Endothelial cell of umbilical vein (primary cell): ENCODE measurements at regions not wholly inside any gene's neighbourhood (a gene's known extent, or its start where the extent isn't known, plus 50 kb on each side); places are given as distances from the start of the nearest gene placed in this dataset.

Experiments
- BruUV-seq: library from RNA; stranded (reverse); fragments of 400-500 nt; replicated peaks from 2 replicates; lab custom pipeline; 2021; lab: Mats Ljungman, UMichigan
- CTCF ChIA-PET: fragments of 300-600, 350-600 bp; sonication (Branson Sonifier 250); formaldehyde crosslinking; loops from one replicate; lab custom pipeline; 2021; ENCODE audit warnings: antibody characterized with exemption, inconsistent platforms; lab: Charles Lee
- POLR2A ChIA-PET: fragments of 300-600, 350-600 bp; sonication (Branson Sonifier 250); formaldehyde crosslinking; loops from one replicate; lab custom pipeline; 2021; ENCODE audit warnings: antibody characterized with exemption, inconsistent platforms; lab: Charles Lee
- DNase-seq: peaks from one replicate; pipeline ENCODE4 v3.0.0-alpha.2; 2011; ENCODE audit warnings: low read depth, low spot score
- FAIRE-seq: peaks from 2 replicates; lab custom pipeline; 2011; peaks lifted over from hg19 to GRCh38; lab: Jason Lieb, UNC
- H2AFZ ChIP-seq: 2 replicates; pipeline ENCODE4 v1.6.0; 2012; ENCODE audit warnings: low read depth, low read length, control low read depth, inconsistent platforms
- H3K27ac ChIP-seq: 2 replicates; pipeline ENCODE4 v1.5.1; 2011; ENCODE audit warnings: low read depth, mild to moderate bottlenecking, control low read depth, low read length, moderate library complexity; ENCODE audit not compliant: insufficient read depth
- H3K27me3 ChIP-seq, 2 experiments: 2 replicates each; pipeline versions ENCODE4 v1.6.0 to v1.6.1; 2011; ENCODE audit warnings: low read length in 2 of 2, mixed read lengths in 1 of 2; ENCODE audit not compliant: control insufficient read depth in 2 of 2, insufficient read depth in 2 of 2
- H3K36me3 ChIP-seq, 2 experiments: 2 replicates in 1 of 2; 3 replicates in 1 of 2; pipeline ENCODE4 v1.5.1; 2011; ENCODE audit warnings: low read length in 2 of 2, mild to moderate bottlenecking in 1 of 2, moderate library complexity in 1 of 2; ENCODE audit not compliant: control insufficient read depth in 2 of 2, insufficient read depth in 2 of 2; ENCODE audit errors: extremely low read depth in 1 of 2
- H3K4me1 ChIP-seq: 3 replicates; pipeline ENCODE4 v1.5.1; 2011; ENCODE audit warnings: mild to moderate bottlenecking, low read length; ENCODE audit not compliant: control insufficient read depth, insufficient read depth; ENCODE audit errors: extremely low read depth
- H3K4me2 ChIP-seq: 2 replicates; pipeline ENCODE4 v1.6.1; 2011; ENCODE audit warnings: low read length, control low read depth, mixed read lengths; ENCODE audit not compliant: insufficient read depth
- H3K4me3 ChIP-seq, 3 experiments: fragments of 200-600 bp in 1 of 3; sonication (generic), shearing (Covaris generic) in 1 of 3; replicated peaks in 1 of 3; 2 replicates each; pipeline ENCODE4 v1.5.1; 2011 to 2016; ENCODE audit warnings: control low read depth in 3 of 3, low read length in 3 of 3, mild to moderate bottlenecking in 2 of 3, inconsistent platforms in 1 of 3, low read depth in 1 of 3, moderate library complexity in 1 of 3; ENCODE audit not compliant: insufficient read depth in 1 of 3
- H3K79me2 ChIP-seq: 2 replicates; pipeline ENCODE4 v1.6.0; 2012; ENCODE audit warnings: low read length, inconsistent platforms; ENCODE audit not compliant: control insufficient read depth, insufficient read depth
- H3K9ac ChIP-seq: replicated peaks from 2 replicates; pipeline ENCODE3; 2011; ENCODE audit warnings: low read length, control low read depth; ENCODE audit not compliant: insufficient read depth; ENCODE audit errors: extremely low read depth
- H3K9me1 ChIP-seq: replicated peaks from 3 replicates; pipeline ENCODE4 v1.6.0; 2011; ENCODE audit warnings: mild to moderate bottlenecking, low read length; ENCODE audit not compliant: control insufficient read depth, insufficient read depth; ENCODE audit errors: extremely low read depth
- H3K9me3 ChIP-seq: replicated peaks from 2 replicates; pipeline ENCODE4 v1.5.1; 2012; ENCODE audit warnings: low read length, inconsistent platforms; ENCODE audit not compliant: control insufficient read depth, insufficient read depth
- H4K20me1 ChIP-seq: replicated peaks from 2 replicates; pipeline ENCODE3; 2011; ENCODE audit warnings: mild to moderate bottlenecking, low read length; ENCODE audit not compliant: control insufficient read depth, insufficient read depth; ENCODE audit errors: extremely low read depth
- EZH2 ChIP-seq: IDR thresholded peaks from 2 replicates; pipeline ENCODE4 v1.6.1; 2012; ENCODE audit warnings: borderline replicate concordance, low read depth, mild to moderate bottlenecking, moderate library complexity, low read length, inconsistent platforms; ENCODE audit not compliant: severe bottlenecking
- FOS ChIP-seq: IDR thresholded peaks from 2 replicates; pipeline ENCODE4 v1.6.1; 2011; ENCODE audit warnings: mild to moderate bottlenecking, low read length, moderate library complexity, borderline replicate concordance; ENCODE audit not compliant: insufficient read depth
- GATA2 ChIP-seq: IDR thresholded peaks from 2 replicates; pipeline ENCODE4 v1.7.0; 2011; ENCODE audit warnings: low read depth, mild to moderate bottlenecking, moderate library complexity, mixed read lengths, low read length; ENCODE audit not compliant: insufficient read length, insufficient read depth
- JUN ChIP-seq: IDR thresholded peaks from 2 replicates; pipeline ENCODE4 v1.6.1; 2011; ENCODE audit warnings: borderline replicate concordance, low read depth; ENCODE audit not compliant: insufficient read length, insufficient read depth
- MYC ChIP-seq: IDR thresholded peaks from one replicate; pipeline ENCODE4 v1.6.1; 2011; ENCODE audit warnings: mild to moderate bottlenecking, low read depth, low read length
- POLR2A ChIP-seq: IDR thresholded peaks from 2 replicates; pipeline ENCODE4 v1.6.1; 2012; ENCODE audit warnings: low read depth, mild to moderate bottlenecking, control low read depth, low read length
- POLR2AphosphoS5 ChIP-seq: IDR thresholded peaks from 2 replicates; pipeline ENCODE4 v1.6.1; 2012; ENCODE audit warnings: low read depth, mild to moderate bottlenecking, control low read depth, low read length, moderate library complexity; ENCODE audit not compliant: insufficient read depth
- dilution Hi-C: fragments of 300-500 bp; cut with MboI; formaldehyde crosslinking; loops from one replicate; pipeline ENCODE4 v1.15.0; 2019; ENCODE audit warnings: low sequenced_read_pairs; ENCODE audit not compliant: extremely low pct_ligation_motif_present
- intact Hi-C: fragments of 100-400 bp; cut with micrococcal nuclease; formaldehyde crosslinking; loops from one replicate; pipeline ENCODE4 v1.10.0; 2022
- TF ChIP-seq, protein P1 (sequence below): IDR thresholded peaks from 2 replicates; pipeline ENCODE4 v1.6.1; 2011; ENCODE audit not compliant: insufficient read depth, insufficient read length
- TF ChIP-seq, protein P2 (sequence below), 2 donors: IDR thresholded peaks; 1 replicate in 1 of 2; 2 replicates in 1 of 2; pipeline ENCODE4 v1.5.1; 2011; ENCODE audit warnings: low read length in 2 of 2, mild to moderate bottlenecking in 2 of 2, moderate library complexity in 2 of 2, control low read depth in 1 of 2, inconsistent platforms in 1 of 2, low read depth in 1 of 2; ENCODE audit not compliant: insufficient read depth in 1 of 2; ENCODE audit errors: extremely low read depth in 1 of 2

DNA sequence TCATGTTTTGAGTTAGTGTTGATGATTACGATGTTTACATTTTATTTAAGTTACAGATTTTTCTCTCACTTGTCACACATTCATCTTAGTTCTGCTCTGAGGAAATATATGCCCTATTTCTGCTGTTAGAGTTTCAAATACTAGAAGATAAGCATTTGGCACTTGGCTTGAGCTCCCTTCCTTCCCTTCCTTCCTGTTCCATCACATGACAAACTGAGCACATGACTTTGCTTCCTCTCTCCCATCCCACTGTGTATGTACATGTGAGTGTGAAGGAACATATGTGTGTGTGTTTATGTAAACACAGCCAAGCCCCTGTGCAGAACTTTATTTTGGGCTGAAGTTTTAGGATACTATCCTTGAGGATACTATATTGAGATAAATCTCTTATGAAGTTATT, 795.9 kb upstream of the IGFBP3 start:
- Histone ChIP-seq H3K79me2 (no peaks in the 10 kb centered on the region), H3K4me1 (peaks cover 13% of the 10 kb centered on the region), H3K9me3 (no peaks in the 10 kb centered on the region), H3K4me2 (no peak overlapping the region), H2AFZ (peak overlapping the region; percentile 14), H3K9me1 (no peaks in the 10 kb centered on the region), H3K27me3 (no peaks in the 10 kb centered on the region), H3K36me3 (no peaks in the 10 kb centered on the region), H3K9ac (no peak overlapping the region), H3K4me3 (no peak overlapping the region), H4K20me1 (no peaks in the 10 kb centered on the region), H3K27ac (no peak overlapping the region)
- TF ChIP-seq, protein P1, sequence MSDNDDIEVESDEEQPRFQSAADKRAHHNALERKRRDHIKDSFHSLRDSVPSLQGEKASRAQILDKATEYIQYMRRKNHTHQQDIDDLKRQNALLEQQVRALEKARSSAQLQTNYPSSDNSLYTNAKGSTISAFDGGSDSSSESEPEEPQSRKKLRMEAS, result peak; percentile 28
- TF ChIP-seq JUN (no peak), FOS (no peak)
- no TSS peak for BruUV-seq
- POLR2A ChIA-PET, result no interaction called here
- dilution Hi-C loops, result no loop called here
- FAIRE-seq, result no peak
- CTCF ChIA-PET, result interaction anchor here (1.1 to 1.2 kb wide), 2 partner anchors 12 to 14 kb away, joined by 3 to 4 read pairs; no protein-coding TSS in a partner anchor
- intact Hi-C loops, result no loop called here
- DNase-seq, result peak; percentile 75

DNA sequence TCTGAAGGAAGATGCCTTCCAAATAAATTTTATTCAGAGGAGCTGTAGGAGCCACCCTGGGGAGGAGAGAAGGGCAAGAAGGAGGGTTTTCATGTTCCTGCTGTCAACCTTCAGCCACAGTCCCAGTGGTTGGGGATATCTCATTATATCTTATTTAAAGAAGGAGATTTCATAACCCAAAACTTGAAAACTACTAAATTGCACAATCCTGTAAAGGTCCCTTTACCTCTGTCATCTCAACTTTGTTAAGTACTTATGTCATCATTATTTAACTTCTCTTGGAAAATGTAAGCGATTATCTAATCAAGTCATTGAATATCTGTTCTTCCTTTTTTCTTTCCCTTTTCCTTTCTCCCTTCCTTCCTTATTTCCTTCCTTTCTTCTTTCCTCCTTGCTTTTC, 794.5 kb upstream of the IGFBP3 start:
- no peak overlapping the region for H2AFZ ChIP-seq
- intact Hi-C loops (no loop called here), dilution Hi-C loops (no loop called here)
- FAIRE-seq, result no peak
- no peak overlapping the region for H3K4me3 ChIP-seq
- no peaks in the 10 kb centered on the region for H3K9me1 ChIP-seq
- ChIA-PET CTCF (no interaction called here), POLR2A (no interaction called here)
- peaks cover 13% of the 10 kb centered on the region for H3K4me1 ChIP-seq
- no peak for DNase-seq
- no peaks in the 10 kb centered on the region for H3K9me3 ChIP-seq
- H3K36me3 ChIP-seq, result no peaks in the 10 kb centered on the region
- no peak overlapping the region for H3K4me2 ChIP-seq
- H3K79me2 ChIP-seq, result no peaks in the 10 kb centered on the region
- no TSS peak for BruUV-seq
- TF ChIP-seq POLR2A (no peak), EZH2 (no peak), GATA2 (no peak), POLR2AphosphoS5 (no peak), FOS (no peak), JUN (no peak), MYC (no peak)
- TF ChIP-seq, protein P1, result no peak
- TF ChIP-seq, protein P2, sequence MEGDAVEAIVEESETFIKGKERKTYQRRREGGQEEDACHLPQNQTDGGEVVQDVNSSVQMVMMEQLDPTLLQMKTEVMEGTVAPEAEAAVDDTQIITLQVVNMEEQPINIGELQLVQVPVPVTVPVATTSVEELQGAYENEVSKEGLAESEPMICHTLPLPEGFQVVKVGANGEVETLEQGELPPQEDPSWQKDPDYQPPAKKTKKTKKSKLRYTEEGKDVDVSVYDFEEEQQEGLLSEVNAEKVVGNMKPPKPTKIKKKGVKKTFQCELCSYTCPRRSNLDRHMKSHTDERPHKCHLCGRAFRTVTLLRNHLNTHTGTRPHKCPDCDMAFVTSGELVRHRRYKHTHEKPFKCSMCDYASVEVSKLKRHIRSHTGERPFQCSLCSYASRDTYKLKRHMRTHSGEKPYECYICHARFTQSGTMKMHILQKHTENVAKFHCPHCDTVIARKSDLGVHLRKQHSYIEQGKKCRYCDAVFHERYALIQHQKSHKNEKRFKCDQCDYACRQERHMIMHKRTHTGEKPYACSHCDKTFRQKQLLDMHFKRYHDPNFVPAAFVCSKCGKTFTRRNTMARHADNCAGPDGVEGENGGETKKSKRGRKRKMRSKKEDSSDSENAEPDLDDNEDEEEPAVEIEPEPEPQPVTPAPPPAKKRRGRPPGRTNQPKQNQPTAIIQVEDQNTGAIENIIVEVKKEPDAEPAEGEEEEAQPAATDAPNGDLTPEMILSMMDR (IDR thresholded peaks at IDR 0.05; ENCODE audit: extremely low read depth in 1 of 2, insufficient read depth in 1 of 2, low read depth in 1 of 2, low read length in 2 of 2), result no peak
- no peak overlapping the region for H3K27ac ChIP-seq
- H3K27me3 ChIP-seq, result no peaks in the 10 kb centered on the region
- H4K20me1 ChIP-seq, result no peaks in the 10 kb centered on the region
- no peak overlapping the region for H3K9ac ChIP-seq
